HepG2 (cell line): ENCODE measurements at regions not wholly inside any gene's neighbourhood (a gene's known extent, or its start where the extent isn't known, plus 50 kb on each side); places are given as distances from the start of the nearest gene placed in this dataset.

Experiments used
- ATAC-seq: fragments of 200-7000 bp; cut with Tn5 transposase; 3 replicates; pipeline ENCODE4 v1.9.1; 2020; ENCODE audit warnings: mild to moderate bottlenecking, moderate library complexity
- BruUV-seq: library from RNA; stranded (reverse); fragments of 400-500 nt; replicated peaks from 2 replicates; lab custom pipeline; 2021; lab: Mats Ljungman, UMichigan
- CTCF ChIA-PET: fragments of 300-600 bp; formaldehyde crosslinking; extraction: SDS; loops from one replicate; lab custom pipeline; 2021; ENCODE audit warnings: low total read pairs, inconsistent platforms, low intra/inter-chr PET ratio; lab: Yijun Ruan, JAX
- POLR2A ChIA-PET: fragments of 350-600 bp; sonication (Branson Sonifier 250); formaldehyde crosslinking; loops from one replicate; lab custom pipeline; 2020; ENCODE audit warnings: antibody characterized with exemption, inconsistent platforms; lab: Yijun Ruan, JAX
- DNase-seq: peaks from one replicate; pipeline ENCODE4 v3.0.0-alpha.2; 2015; ENCODE audit warnings: low spot score
- FAIRE-seq: peaks from 3 replicates; lab custom pipeline; 2011; peaks lifted over from hg19 to GRCh38; lab: Jason Lieb, UNC
- H2AFZ ChIP-seq: one replicate; pipeline ENCODE4 v1.6.1; 2011; ENCODE audit warnings: low read length, inconsistent platforms
- H3K27ac ChIP-seq: fragments of 300-600 bp; 3 replicates; pipeline ENCODE4 v1.8.0; 2011; ENCODE audit warnings: mixed run types, mild to moderate bottlenecking, mixed read lengths, low read length, inconsistent platforms; ENCODE audit not compliant: insufficient read depth; ENCODE audit errors: extremely low read length
- H3K27me3 ChIP-seq, 2 experiments: fragments of 200-600 bp in 1 of 2; 2 replicates in 1 of 2; 3 replicates in 1 of 2; pipeline versions ENCODE4 v1.6.0 to v1.8.0; 2011; ENCODE audit warnings: low read length in 2 of 2, mild to moderate bottlenecking in 2 of 2, moderate library complexity in 2 of 2, inconsistent platforms in 1 of 2; ENCODE audit not compliant: insufficient read depth in 2 of 2, control insufficient read depth in 1 of 2
- H3K36me3 ChIP-seq, 2 experiments: fragments of 200-600 bp in 1 of 2; replicated peaks in 1 of 2; 2 replicates in 1 of 2; 3 replicates in 1 of 2; pipeline versions ENCODE4 v1.5.1 to v1.8.0; 2011; ENCODE audit warnings: low read length in 2 of 2, inconsistent platforms in 1 of 2; ENCODE audit not compliant: insufficient read depth in 2 of 2, control insufficient read depth in 1 of 2
- H3K4me1 ChIP-seq: 2 replicates; pipeline ENCODE4 v1.5.1; 2012; ENCODE audit warnings: low read length, inconsistent platforms; ENCODE audit not compliant: insufficient read depth
- H3K4me2 ChIP-seq: 2 replicates; pipeline ENCODE4 v1.6.0; 2011; ENCODE audit warnings: low read depth, low read length, inconsistent platforms
- H3K4me3 ChIP-seq, 3 experiments: fragments of 200-600 bp in 1 of 3; sonication (generic), shearing (Covaris generic) in 1 of 3; replicated peaks in 1 of 3; 2 replicates each; pipeline ENCODE4 v1.5.1; 2011 to 2016; ENCODE audit warnings: low read length in 3 of 3, inconsistent platforms in 2 of 3, low read depth in 2 of 3, mild to moderate bottlenecking in 2 of 3, control low read depth in 1 of 3, mixed read lengths in 1 of 3; ENCODE audit not compliant: insufficient read depth in 1 of 3
- H3K79me2 ChIP-seq: one replicate; pipeline ENCODE4 v1.6.1; 2011; ENCODE audit warnings: low read length, inconsistent platforms; ENCODE audit not compliant: insufficient read depth
- H3K9ac ChIP-seq: 2 replicates; pipeline ENCODE4 v1.6.0; 2011; ENCODE audit warnings: mild to moderate bottlenecking, low read depth, low read length, inconsistent platforms; ENCODE audit not compliant: insufficient read depth
- H3K9me3 ChIP-seq: 2 replicates; pipeline ENCODE4 v1.5.1; 2012; ENCODE audit warnings: mild to moderate bottlenecking, low read length
- H4K20me1 ChIP-seq: 2 replicates; pipeline ENCODE4 v1.6.0; 2011; ENCODE audit warnings: inconsistent platforms, mild to moderate bottlenecking, low read length, moderate library complexity; ENCODE audit not compliant: insufficient read depth
- ARHGAP35 ChIP-seq: sonication (generic); formaldehyde crosslinking; IDR thresholded peaks from 2 replicates; pipeline ENCODE4 v1.9.0; 2022; ENCODE audit warnings: mild to moderate bottlenecking, inconsistent platforms, moderate library complexity, missing genetic modification reagents, borderline replicate concordance
- ARNT2 ChIP-seq: sonication (generic); formaldehyde crosslinking; IDR thresholded peaks from 2 replicates; pipeline ENCODE4 v1.8.0; 2022; ENCODE audit warnings: mild to moderate bottlenecking, low read depth, missing genetic modification reagents, moderate library complexity
- ATM ChIP-seq: fragments of 450-650 bp; IDR thresholded peaks from 2 replicates; pipeline ENCODE4 v1.7.1; 2017; ENCODE audit warnings: mild to moderate bottlenecking, borderline replicate concordance
- BRCA1 ChIP-seq: sonication (generic); formaldehyde crosslinking; IDR thresholded peaks from 2 replicates; pipeline ENCODE4 v1.4.0; 2020; ENCODE audit warnings: missing genetic modification reagents
- EHMT2 ChIP-seq: fragments of 200-600 bp; sonication (generic); IDR thresholded peaks from 2 replicates; pipeline ENCODE4 v1.7.0; 2017; ENCODE audit warnings: antibody characterized with exemption, low read depth, low read length, borderline replicate concordance
- GLI4 ChIP-seq: sonication (generic); formaldehyde crosslinking; IDR thresholded peaks from 2 replicates; pipeline ENCODE4 v1.5.1; 2020; ENCODE audit warnings: missing genetic modification reagents, mild to moderate bottlenecking, moderate library complexity, borderline replicate concordance
- KDM1A ChIP-seq: IDR thresholded peaks from 2 replicates; pipeline ENCODE4 v1.6.1; 2016; ENCODE audit warnings: missing compliant biosample characterization
- MIER3 ChIP-seq: IDR thresholded peaks from 2 replicates; pipeline ENCODE4 v1.6.1; 2016; ENCODE audit warnings: missing compliant biosample characterization, borderline replicate concordance
- NFIB ChIP-seq: sonication (generic); formaldehyde crosslinking; IDR thresholded peaks from 2 replicates; pipeline ENCODE4 v1.9.0; 2021; ENCODE audit warnings: missing genetic modification reagents, mild to moderate bottlenecking, borderline replicate concordance
- NFKB2 ChIP-seq: sonication (generic); formaldehyde crosslinking; IDR thresholded peaks from 2 replicates; pipeline ENCODE4 v1.4.0; 2020; ENCODE audit warnings: missing genetic modification reagents, borderline replicate concordance
- TCF7L2 ChIP-seq: IDR thresholded peaks from 2 replicates; pipeline ENCODE4 v1.6.1; 2011; ENCODE audit warnings: mild to moderate bottlenecking, low read depth, low read length, moderate library complexity
- TRIM24 ChIP-seq: sonication (generic); formaldehyde crosslinking; IDR thresholded peaks from 2 replicates; pipeline ENCODE4 v1.8.0; 2022; ENCODE audit warnings: mild to moderate bottlenecking, missing genetic modification reagents
- ZMYM3 ChIP-seq: sonication (generic); formaldehyde crosslinking; IDR thresholded peaks from 2 replicates; pipeline ENCODE4 v1.5.1; 2020; ENCODE audit warnings: mild to moderate bottlenecking, missing genetic modification reagents
- ZNF207 ChIP-seq: fragments of 450-650 bp; IDR thresholded peaks from 2 replicates; pipeline ENCODE4 v1.6.1; 2016; ENCODE audit warnings: antibody characterized with exemption, borderline replicate concordance
- ZNF382 ChIP-seq: sonication (generic); formaldehyde crosslinking; IDR thresholded peaks from 2 replicates; pipeline ENCODE4 v1.5.0; 2020; ENCODE audit warnings: missing genetic modification reagents, mild to moderate bottlenecking, borderline replicate concordance
- ZNF619 ChIP-seq: sonication (generic); formaldehyde crosslinking; IDR thresholded peaks from 2 replicates; pipeline ENCODE4 v1.4.0; 2020; ENCODE audit warnings: mild to moderate bottlenecking, missing genetic modification reagents
- ZNF749 ChIP-seq: sonication (generic); formaldehyde crosslinking; IDR thresholded peaks from 2 replicates; pipeline ENCODE4 v1.8.0; 2022; ENCODE audit warnings: mild to moderate bottlenecking, missing genetic modification reagents, moderate library complexity, borderline replicate concordance
- ZSCAN31 ChIP-seq: sonication (generic); formaldehyde crosslinking; IDR thresholded peaks from 2 replicates; pipeline ENCODE4 v1.5.0; 2020; ENCODE audit warnings: low read depth, mild to moderate bottlenecking, missing genetic modification reagents
- WGBS: methylation state at CpG from one replicate; pipeline ENCODE4 v1.1.6; 2017; ENCODE audit warnings: low lambda C conversion rate; 5-methylcytosine and 5-hydroxymethylcytosine counted together
- in situ Hi-C: cut with HindIII; loops from 2 replicates; pipeline ENCODE4 v1.10.0; 2017; ENCODE audit warnings: low pct_unique_long_range_greater_than_20kb; ENCODE audit not compliant: extremely low pct_ligation_motif_present
- intact Hi-C: fragments of 100-400 bp; cut with micrococcal nuclease; formaldehyde crosslinking; loops from one replicate; pipeline ENCODE4 v1.10.0; 2022; ENCODE audit not compliant: unreplicated experiment
- TF ChIP-seq, protein P1 (sequence below): sonication (generic); formaldehyde crosslinking; IDR thresholded peaks from 2 replicates; pipeline ENCODE4 v1.4.0; 2020; ENCODE audit warnings: missing genetic modification reagents
- TF ChIP-seq, protein P2 (sequence below): sonication (generic); formaldehyde crosslinking; IDR thresholded peaks from 2 replicates; pipeline ENCODE4 v1.4.0; 2020; ENCODE audit warnings: mild to moderate bottlenecking, low read depth, missing genetic modification reagents

DNA sequence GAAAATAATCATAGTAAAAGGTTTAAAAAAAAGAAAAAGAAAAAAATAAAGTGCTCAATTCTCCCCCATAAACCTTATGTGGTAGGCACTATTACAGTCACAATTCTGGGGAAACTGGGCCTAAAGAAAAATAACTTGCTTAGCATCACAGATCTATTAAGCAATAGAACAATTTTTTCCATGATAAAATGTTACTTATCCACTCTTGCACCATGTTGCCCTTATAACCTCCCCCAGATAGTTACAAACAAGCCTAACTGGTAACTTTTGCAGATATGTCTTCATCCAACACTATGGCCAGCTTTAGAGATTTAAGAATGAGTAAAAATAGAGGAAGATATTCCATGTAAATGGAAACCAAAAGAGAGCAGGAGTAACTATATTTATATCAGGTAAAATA is 164.8 kb downstream of the DUSP6 start:
- Histone ChIP-seq H3K27me3 (no peaks in the 10 kb centered on the region), H3K4me3 (no peak overlapping the region), H3K4me2 (no peak overlapping the region), H3K27ac (no peak overlapping the region), H2AFZ (no peak overlapping the region), H3K4me1 (no peaks in the 10 kb centered on the region; the same call in 1 of the 2 replicates), H3K9ac (no peak overlapping the region), H4K20me1 (no peaks in the 10 kb centered on the region), H3K9me3 (peaks cover 12% of the 10 kb centered on the region), H3K79me2 (no peaks in the 10 kb centered on the region), H3K36me3 (no peaks in the 10 kb centered on the region)
- POLR2A ChIA-PET: no interaction called here
- no peak for FAIRE-seq
- no peak for DNase-seq
- ATAC-seq: no peak
- in situ Hi-C loops (no loop called here), intact Hi-C loops (no loop called here)
- no TSS peak for BruUV-seq
- CTCF ChIA-PET: no interaction called here
- TF ChIP-seq ZNF207: no peak
- no peak for TF ChIP-seq ZNF749 (CRISPR knock-in tag)
- TF ChIP-seq NFKB2: no peak
- no peak for TF ChIP-seq EHMT2
- TF ChIP-seq, protein P1, sequence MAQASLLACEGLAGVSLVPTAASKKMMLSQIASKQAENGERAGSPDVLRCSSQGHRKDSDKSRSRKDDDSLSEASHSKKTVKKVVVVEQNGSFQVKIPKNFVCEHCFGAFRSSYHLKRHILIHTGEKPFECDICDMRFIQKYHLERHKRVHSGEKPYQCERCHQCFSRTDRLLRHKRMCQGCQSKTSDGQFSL (CRISPR knock-in tag): no peak
- TF ChIP-seq, protein P2, sequence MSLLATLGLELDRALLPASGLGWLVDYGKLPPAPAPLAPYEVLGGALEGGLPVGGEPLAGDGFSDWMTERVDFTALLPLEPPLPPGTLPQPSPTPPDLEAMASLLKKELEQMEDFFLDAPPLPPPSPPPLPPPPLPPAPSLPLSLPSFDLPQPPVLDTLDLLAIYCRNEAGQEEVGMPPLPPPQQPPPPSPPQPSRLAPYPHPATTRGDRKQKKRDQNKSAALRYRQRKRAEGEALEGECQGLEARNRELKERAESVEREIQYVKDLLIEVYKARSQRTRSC: no peak
- no peak for TF ChIP-seq ATM
- TF ChIP-seq NFIB (CRISPR knock-in tag): no peak

DNA sequence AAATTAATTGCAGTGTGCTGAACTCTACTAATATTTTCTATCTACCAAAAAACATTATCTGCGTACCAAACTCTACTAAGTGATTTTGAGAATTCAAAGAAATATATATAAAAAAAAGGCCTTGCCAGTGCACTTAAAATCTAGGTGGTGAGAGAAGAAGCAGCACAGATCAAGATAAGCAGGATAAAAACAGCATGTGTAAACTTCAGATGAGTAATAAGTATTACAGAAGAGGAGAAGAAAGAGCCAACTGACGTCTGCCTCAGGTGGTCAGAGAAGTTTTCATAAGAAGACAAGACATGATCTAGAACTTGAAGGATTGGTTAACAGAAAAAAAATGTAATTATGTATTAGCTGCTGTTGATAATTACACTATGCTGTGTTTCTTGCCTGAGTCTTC is 166.4 kb downstream of the DUSP6 start:
- in situ Hi-C loops: no loop called here
- H3K4me2 ChIP-seq: no peak overlapping the region
- no peaks in the 10 kb centered on the region for H4K20me1 ChIP-seq
- 48% methylated on average over 2 of the region's 2 CpGs for WGBS
- no peak overlapping the region for H2AFZ ChIP-seq
- H3K4me1 ChIP-seq: no peaks in the 10 kb centered on the region
- intact Hi-C loops: no loop called here
- no peak overlapping the region for H3K27ac ChIP-seq
- ChIA-PET POLR2A (no interaction called here), CTCF (no interaction called here)
- ATAC-seq (no peak), FAIRE-seq (no peak), DNase-seq (no peak)
- H3K9me3 ChIP-seq: peaks cover 12% of the 10 kb centered on the region
- H3K4me3 ChIP-seq: no peak overlapping the region
- TF ChIP-seq MIER3: no peak
- TF ChIP-seq TRIM24: no peak
- no peak for TF ChIP-seq GLI4 (CRISPR knock-in tag)
- no peak for TF ChIP-seq ZNF619 (CRISPR knock-in tag)
- TF ChIP-seq TCF7L2: no peak
- TF ChIP-seq ZMYM3 (CRISPR knock-in tag): no peak
- no peak for TF ChIP-seq BRCA1 (CRISPR knock-in tag)
- TF ChIP-seq ARHGAP35 (CRISPR knock-in tag): no peak
- TF ChIP-seq KDM1A (CRISPR knock-in tag): no peak
- no peak for TF ChIP-seq ZSCAN31
- no peak for TF ChIP-seq ARNT2
- TF ChIP-seq ZNF382: no peak
- H3K79me2 ChIP-seq: no peaks in the 10 kb centered on the region
- no peaks in the 10 kb centered on the region for H3K36me3 ChIP-seq
- no peak overlapping the region for H3K9ac ChIP-seq
- H3K27me3 ChIP-seq: no peaks in the 10 kb centered on the region
- BruUV-seq: no TSS peak
